GM19463 (cell line): ENCODE measurements at regions not wholly inside any gene's neighbourhood (a gene's known extent, or its start where the extent isn't known, plus 50 kb on each side); places are given as distances from the start of the nearest gene placed in this dataset.

Experiments used
- ATAC-seq: cut with Tn5 transposase; IDR thresholded peaks from one replicate; pipeline ENCODE4 v1.9.1; 2021; ENCODE audit warnings: mild to moderate bottlenecking, moderate library complexity; ENCODE audit not compliant: unreplicated experiment

GRCh38 chr18:29154196-29154757 is 977.3 kb upstream of the CDH2 start:
- no peak for ATAC-seq

- ATAC-seq: no peak
Measured at GRCh38 chr18:29153091-29153490, 976.2 kb upstream of the CDH2 start.

DNA sequence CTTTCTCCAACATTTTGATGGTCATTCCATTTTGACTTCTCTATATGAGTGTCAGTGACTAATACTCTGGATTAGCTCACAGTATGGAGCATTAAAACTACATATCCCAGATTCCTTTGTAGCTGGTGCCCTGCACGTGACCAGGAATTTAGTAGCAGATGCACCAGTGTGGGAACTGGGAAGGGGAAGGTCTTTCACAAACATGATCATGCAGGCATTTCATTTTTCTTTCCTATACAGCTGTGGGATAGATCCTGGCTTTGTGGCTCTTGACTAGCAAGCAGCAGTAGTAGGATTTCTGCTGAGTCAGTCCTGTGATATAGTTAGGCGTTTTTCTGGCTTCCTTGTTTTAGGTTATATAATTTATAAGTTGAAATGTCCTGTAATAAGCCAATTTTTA is 971.0 kb upstream of the CDH2 start:
- no peak for ATAC-seq

GRCh38 chr18:29146068-29146467 is 969.1 kb upstream of the CDH2 start:
- no peak for ATAC-seq

- no peak for ATAC-seq
Measured at GRCh38 chr18:29140590-29140989, 963.7 kb upstream of the CDH2 start.

- no peak for ATAC-seq
Measured at GRCh38 chr18:29137773-29138495, 961.0 kb upstream of the CDH2 start.

DNA sequence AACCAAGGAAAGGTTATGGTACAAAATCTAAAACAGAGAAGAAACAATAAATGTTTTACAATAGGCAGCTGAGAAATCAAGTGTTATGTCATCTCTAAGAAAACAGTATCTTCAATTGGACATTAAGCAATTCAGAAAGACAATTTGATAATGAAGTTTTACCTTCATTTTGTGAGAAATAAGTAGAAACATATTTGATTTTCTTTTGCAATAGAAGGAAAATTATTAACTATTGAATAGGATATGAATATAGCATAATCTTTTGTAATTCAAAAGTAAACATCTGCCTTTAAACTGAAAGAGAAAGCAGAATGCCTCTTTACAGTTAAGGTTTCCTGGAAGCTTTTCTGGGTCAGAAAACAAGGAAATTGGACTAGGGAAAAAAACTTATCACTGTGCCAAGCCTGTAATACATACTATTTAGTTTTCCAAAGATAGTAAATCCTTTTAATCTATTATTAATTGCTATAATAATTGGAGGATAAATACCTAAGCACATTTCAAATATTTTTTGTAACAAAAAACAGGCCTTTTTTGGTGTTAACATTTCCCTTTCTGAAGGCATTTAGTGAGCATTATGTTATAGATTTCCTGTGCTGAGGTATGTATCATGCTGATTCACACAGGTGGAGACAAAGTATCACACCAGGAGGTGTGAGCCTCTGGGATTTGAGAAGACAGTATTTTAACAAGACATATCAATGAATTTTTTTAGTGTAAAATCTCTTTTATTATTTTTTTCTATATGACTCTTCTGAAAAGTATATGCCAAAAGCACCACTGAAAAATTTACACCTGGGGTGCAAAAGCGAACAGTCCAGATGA is 947.0 kb upstream of the CDH2 start:
- no peak for ATAC-seq

DNA sequence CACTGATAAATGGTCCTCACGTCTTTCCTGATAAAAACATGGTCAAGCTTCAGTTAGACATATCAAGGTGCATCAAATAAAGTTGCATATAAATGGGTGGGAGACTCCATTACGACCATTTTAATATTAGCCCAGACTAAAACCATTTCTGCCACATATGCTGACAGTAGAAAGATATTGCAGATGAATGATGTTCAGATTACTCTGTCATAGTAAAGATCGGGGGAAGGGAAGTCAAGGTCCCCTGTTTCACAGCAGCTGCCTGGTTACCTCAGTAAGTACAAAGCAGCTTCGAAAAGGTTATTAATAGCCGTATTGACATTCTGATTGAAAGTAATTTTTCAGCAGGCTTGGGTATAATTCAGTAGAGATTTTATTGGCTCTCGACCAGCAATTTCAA is 927.7 kb upstream of the CDH2 start:
- ATAC-seq: no peak

GRCh38 chr18:29104227-29104626 is 927.3 kb upstream of the CDH2 start:
- no peak for ATAC-seq

GRCh38 chr18:29096079-29096770 is 919.3 kb upstream of the CDH2 start:
- ATAC-seq: no peak

- no peak for ATAC-seq
Measured at GRCh38 chr18:29087616-29088246, 910.8 kb upstream of the CDH2 start.

DNA sequence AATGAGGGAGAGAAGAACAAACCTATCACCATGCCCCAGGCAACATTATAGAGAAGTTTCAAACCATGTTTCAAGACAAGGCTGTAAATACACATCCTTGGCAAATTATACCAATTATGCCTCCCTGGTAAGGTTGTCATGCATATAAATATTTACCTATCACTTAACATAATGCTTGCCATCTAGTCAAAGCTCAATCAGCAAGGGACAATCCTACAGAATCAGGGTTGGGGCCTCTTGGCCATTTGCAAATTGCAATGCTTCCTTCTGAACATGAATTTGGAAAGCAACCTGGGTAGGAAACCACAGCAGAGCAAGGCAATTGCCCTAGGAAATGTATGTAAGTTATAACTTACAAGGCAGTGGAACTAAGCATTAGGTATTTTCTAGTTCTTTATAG is 907.2 kb upstream of the CDH2 start:
- ATAC-seq: no peak

- ATAC-seq: no peak
Measured at GRCh38 chr18:29083545-29083944, 906.6 kb upstream of the CDH2 start.

DNA sequence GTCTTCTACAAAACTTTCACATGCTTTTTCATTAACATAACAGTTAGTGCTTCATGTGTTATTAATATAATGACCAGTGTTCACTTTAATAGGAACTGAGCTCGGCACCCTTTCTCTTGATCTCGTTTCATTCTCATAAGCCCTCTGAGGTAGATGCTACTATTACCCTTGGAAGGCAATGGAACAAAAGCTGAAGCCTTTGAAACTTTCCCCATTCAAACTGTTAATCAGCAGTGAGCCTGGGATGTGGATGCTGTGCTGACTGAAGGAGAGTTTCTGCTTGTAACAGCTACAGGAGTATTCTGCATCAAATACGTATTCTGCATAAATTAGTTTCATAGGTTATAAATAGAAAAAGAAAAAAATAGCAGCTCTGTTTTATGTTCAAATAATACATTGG is 904.0 kb upstream of the CDH2 start:
- no peak for ATAC-seq

DNA sequence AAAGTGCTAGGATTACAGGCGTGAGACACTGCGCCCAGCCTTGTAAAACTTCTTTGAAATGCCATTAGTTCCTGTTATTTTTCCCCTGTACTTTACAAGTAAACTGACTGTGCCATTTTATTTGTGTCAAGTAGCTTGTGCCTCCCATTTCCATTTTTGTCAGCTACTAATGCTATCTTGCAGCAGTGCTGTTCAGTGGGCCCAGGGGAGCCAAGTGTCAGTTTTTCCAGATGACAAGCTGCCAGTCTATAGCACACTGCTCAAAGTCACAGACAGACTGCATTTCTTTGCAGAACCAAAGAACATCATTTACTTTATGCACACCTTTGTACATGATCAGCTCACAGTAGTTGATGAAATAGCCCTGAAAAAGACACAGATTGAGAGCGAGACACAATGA is 901.3 kb upstream of the CDH2 start:
- no peak for ATAC-seq

DNA sequence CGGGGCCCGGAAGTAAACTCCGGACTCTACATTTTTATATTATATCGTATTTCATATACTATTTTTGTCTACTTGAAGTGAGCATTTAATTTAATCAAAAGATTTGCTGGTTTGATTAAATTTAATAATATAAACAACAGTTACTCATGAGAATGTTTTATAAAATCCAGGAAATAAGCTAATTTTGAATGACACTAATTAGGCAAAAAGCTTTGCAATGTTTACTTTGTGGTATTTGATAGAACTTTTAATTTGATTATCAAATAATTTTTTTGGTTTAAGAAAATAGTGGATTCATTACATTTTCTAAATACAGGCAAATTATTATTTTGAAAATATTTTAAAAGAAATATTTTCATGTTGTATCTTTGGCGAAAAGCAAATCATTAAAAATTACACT is 900.4 kb upstream of the CDH2 start:
- no peak for ATAC-seq

DNA sequence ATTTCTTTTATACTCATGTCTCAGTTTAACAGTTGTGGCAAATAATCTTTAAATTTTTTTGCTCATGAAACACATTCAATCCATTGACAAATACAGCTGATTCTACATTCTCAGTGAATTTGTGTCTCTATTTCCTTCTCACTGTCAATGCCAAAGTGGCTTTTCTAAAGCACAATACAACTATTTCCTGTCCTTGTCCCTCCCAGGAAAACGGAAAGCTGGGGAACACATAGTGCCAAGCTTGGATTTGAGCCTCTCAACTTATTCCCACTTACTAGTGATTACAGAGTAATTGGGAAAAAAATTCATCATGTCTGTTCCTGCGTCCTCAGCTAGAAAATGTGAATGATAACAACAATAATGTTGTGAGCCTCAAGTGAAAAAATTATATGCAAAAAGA is 899.7 kb upstream of the CDH2 start:
- ATAC-seq: no peak

DNA sequence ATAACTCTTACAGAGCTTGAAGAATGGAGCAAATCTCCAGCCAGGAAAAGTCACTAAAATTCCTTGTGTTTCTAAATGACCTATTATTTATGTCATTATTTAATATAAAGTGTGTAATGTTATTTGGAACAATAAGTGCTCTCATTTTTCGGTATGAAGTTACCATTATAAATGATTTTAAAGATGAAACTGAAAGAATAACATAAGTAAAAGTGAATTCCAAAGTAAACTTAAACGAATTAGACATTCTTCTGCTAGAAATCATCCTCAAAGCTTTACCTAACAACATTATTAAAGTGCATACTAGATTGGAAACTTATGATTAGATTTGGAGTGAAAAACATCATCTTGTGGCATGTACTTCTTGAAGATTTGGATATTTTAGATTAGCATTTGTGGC is 897.2 kb upstream of the CDH2 start:
- no peak for ATAC-seq

DNA sequence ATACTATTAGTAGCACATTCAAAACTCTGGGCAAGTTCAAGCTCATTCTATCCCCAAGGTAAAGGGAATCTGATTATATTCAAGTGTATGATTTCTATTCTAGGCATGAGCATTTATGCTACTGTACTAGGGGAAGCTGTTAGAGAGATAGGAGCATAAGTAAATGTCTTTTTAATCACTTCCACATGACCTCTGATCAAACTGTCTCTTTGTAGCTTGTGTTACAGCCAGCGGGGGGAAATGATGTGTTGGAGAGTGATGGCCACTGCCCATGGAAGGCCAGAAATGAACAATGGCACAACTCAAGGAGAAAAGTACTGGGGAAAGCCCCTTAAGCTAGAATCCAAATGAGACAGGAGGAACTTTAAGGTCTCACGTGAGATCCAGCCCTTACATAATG is 894.9 kb upstream of the CDH2 start:
- ATAC-seq: no peak

GRCh38 chr18:29063346-29063745 is 886.4 kb upstream of the CDH2 start:
- ATAC-seq: no peak

DNA sequence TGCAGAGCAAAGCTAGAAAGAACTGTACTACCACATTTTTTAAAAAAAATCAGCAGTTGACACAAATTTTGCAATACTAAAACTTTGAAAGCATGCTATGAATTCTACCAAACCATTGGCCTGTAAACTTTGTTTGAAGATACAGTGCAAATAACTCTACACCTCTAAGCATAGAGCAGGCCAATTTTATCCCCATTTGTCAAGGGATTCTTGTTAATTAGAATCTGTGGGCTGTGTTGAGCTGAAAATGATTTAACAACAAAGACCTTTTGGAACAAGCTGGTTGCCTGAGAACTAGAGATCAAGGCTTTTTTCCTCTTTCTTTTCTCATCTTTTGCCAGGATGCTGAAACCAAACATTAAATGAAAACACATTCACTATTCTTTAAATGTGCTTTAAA is 886.0 kb upstream of the CDH2 start:
- ATAC-seq: no peak
